ENCODE measurements at regions not wholly inside any gene's neighbourhood (a gene's known extent, or its start where the extent isn't known, plus 50 kb on each side); places are given as distances from the start of the nearest gene placed in this dataset.
"Not testable (repeated sequence)": the region's sequence is repeated elsewhere in the genome, so short reads cannot be mapped to it uniquely, and the experiment has no call there.

- DNase-seq, result no peak
These were observed 171.8 kb upstream of the S1PR3 start for GRCh38 chr9:88819476-88819875.

GRCh38 chr9:88820055-88820454 lies 171.2 kb upstream of the S1PR3 start:
- DNase-seq, result no peak

GRCh38 chr9:88821033-88821745 lies 170.1 kb upstream of the S1PR3 start:
- DNase-seq, result no peak

- DNase-seq, result no peak
These were observed 169.5 kb upstream of the S1PR3 start for GRCh38 chr9:88821746-88822106.

- no peak for DNase-seq
These were observed 166.6 kb upstream of the S1PR3 start for GRCh38 chr9:88824711-88825110.

GRCh38 chr9:88826181-88826580 lies 165.1 kb upstream of the S1PR3 start:
- DNase-seq, result no peak

- no peak for DNase-seq
These were observed 164.5 kb upstream of the S1PR3 start for GRCh38 chr9:88826771-88827181.

- DNase-seq, result no peak
These were observed 163.2 kb upstream of the S1PR3 start for GRCh38 chr9:88828018-88828417.

GRCh38 chr9:88828492-88828974 lies 162.7 kb upstream of the S1PR3 start:
- no peak for DNase-seq

GRCh38 chr9:88829276-88829675 lies 162.0 kb upstream of the S1PR3 start:
- DNase-seq, result peak; percentile 38

- no peak for DNase-seq
These were observed 159.4 kb upstream of the S1PR3 start for GRCh38 chr9:88831713-88832407.

GRCh38 chr9:88833946-88834345 lies 157.3 kb upstream of the S1PR3 start:
- no peak for DNase-seq

GRCh38 chr9:88835038-88835466 lies 156.2 kb upstream of the S1PR3 start:
- no peak for DNase-seq

GRCh38 chr9:88835772-88836171 lies 155.5 kb upstream of the S1PR3 start:
- no peak for DNase-seq

GRCh38 chr9:88837731-88838130 lies 153.5 kb upstream of the S1PR3 start:
- no peak for DNase-seq

- DNase-seq, result not testable (repeated sequence)
These were observed 141.4 kb upstream of the S1PR3 start for GRCh38 chr9:88849878-88850277.

- no peak for DNase-seq
These were observed 138.5 kb upstream of the S1PR3 start for GRCh38 chr9:88852794-88853193.

- no peak for DNase-seq
These were observed 120.6 kb upstream of the S1PR3 start for GRCh38 chr9:88870627-88871026.

- no peak for DNase-seq
These were observed 119.6 kb upstream of the S1PR3 start for GRCh38 chr9:88871669-88872068.

- DNase-seq, result no peak
These were observed 118.9 kb upstream of the S1PR3 start for GRCh38 chr9:88872192-88872946.

- no peak for DNase-seq
These were observed 117.6 kb upstream of the S1PR3 start for GRCh38 chr9:88873635-88874034.

GRCh38 chr9:88874391-88874790 lies 116.9 kb upstream of the S1PR3 start:
- no peak for DNase-seq

GRCh38 chr9:88875400-88876120 lies 115.7 kb upstream of the S1PR3 start:
- no peak for DNase-seq

Measured in stimulated activated CD4-positive, alpha-beta T cell treated with anti-CD3 and anti-CD28 coated beads, Interleukin-1b, Interleukin-23, amount 100 ng/mL, for 48 hours (primary cell).